HG02623 (cell line): ENCODE measurements at regions not wholly inside any gene's neighbourhood (a gene's known extent, or its start where the extent isn't known, plus 50 kb on each side); places are given as distances from the start of the nearest gene placed in this dataset.

Experiments
- ATAC-seq: cut with Tn5 transposase; IDR thresholded peaks from one replicate; pipeline ENCODE4 v1.9.1; 2021; ENCODE audit warnings: moderate library complexity; ENCODE audit not compliant: unreplicated experiment

- no peak for ATAC-seq
These were observed 455.4 kb downstream of the EBF1 start for GRCh38 chr5:158644301-158644700.

DNA sequence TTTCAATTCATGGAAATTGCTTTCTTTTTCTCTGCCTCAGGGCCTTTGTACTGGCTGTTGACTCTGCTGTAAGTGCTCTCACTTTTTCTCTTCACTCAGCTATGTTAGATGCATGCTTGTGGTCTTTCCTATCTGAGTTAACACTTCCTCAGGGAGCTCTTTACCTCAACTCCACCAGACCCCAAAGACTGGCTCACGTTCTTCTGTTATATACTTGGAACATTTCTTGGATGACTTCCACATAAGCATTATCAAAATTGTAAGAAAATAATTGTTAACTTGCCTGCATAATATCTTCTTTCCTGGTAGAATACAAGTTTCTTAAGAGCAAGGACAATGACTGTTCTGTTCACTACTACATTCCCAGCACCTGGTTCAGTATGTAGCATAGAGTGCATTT is 455.9 kb downstream of the EBF1 start:
- no peak for ATAC-seq

DNA sequence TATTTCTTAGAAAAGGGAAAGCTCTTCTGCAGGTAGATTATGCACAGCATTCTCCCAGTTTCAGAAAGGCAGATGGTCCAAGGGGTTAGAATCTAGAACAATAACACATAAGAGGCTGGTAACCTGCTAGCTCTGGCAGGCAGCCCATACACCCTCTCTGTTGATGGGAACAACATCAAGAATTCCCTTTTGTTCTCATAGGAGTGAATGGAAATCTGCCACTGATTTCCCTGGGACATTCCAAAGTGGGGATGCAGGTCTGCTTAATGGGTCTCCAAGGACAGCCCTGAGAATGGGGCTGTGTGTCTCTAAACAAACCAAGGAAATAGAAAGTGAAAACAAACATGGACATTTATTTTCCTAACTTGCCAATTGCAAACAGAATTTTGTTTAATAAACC is 456.8 kb downstream of the EBF1 start:
- ATAC-seq: no peak

DNA sequence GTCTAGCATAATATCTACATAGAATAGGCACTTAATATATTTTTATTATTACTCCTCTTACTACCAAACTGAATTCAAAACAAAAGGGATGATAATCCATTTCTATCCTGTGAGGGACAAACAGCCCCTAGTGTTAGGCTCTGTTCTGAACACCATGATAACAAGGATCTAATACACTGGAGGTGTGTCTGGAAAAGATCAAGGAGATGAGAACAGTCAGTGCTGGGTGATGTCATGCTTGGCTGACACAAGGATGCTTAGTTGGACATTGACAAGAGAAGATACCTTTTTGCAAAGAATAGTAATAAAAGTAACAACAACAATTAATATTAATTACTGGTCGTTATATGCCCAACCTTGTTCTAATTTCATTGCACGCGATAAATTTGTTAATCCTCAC is 458.7 kb downstream of the EBF1 start:
- no peak for ATAC-seq

GRCh38 chr5:158640593-158640980 is 459.1 kb downstream of the EBF1 start:
- no peak for ATAC-seq

GRCh38 chr5:158639881-158640592 is 459.7 kb downstream of the EBF1 start:
- no peak for ATAC-seq

DNA sequence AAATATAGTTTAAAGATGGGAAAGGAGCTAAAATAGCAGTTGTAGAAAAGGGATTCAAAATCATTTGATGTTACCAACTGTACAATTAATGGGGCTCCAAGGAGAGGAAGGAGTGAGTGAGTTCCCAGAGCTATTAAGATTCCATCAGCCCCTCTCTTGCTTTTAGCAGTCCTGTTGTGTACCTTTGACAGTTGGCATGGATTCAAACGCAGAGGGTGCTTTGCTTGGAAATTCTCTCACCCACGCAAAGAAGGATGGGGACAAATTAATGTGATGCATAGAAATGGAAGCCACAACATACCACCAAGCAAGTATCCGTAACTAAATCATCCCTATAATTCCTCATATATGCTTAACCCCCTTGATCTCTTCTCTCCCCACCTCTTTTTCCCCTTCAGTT is 461.3 kb downstream of the EBF1 start:
- ATAC-seq: no peak

- no peak for ATAC-seq
These were observed 462.7 kb downstream of the EBF1 start for GRCh38 chr5:158637039-158637438.

GRCh38 chr5:158635565-158635964 is 464.2 kb downstream of the EBF1 start:
- ATAC-seq: no peak

- ATAC-seq: no peak
These were observed 465.0 kb downstream of the EBF1 start for GRCh38 chr5:158634714-158635113.

GRCh38 chr5:158629591-158630312 is 470.0 kb downstream of the EBF1 start:
- ATAC-seq: no peak

- ATAC-seq: no peak
These were observed 473.0 kb downstream of the EBF1 start for GRCh38 chr5:158626718-158627117.

DNA sequence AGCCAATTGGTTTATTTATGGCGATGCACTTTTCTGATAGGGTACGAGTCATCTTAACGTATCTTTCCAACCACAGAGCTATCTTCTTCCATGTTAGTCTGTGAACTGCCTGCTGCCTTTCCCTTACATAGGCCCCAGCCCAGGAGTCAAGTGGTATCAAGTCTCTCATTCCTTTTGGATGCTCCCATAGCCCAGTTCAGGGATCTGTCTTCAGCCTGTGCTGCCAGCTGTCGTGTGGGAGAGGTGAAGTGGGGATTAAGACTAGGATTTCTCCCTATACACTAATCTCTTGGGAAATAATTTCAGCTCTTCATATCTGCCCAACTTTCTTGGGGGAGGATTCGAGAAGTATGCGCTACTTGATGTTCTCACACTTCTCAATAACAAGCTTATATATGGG is 475.7 kb downstream of the EBF1 start:
- ATAC-seq: no peak

DNA sequence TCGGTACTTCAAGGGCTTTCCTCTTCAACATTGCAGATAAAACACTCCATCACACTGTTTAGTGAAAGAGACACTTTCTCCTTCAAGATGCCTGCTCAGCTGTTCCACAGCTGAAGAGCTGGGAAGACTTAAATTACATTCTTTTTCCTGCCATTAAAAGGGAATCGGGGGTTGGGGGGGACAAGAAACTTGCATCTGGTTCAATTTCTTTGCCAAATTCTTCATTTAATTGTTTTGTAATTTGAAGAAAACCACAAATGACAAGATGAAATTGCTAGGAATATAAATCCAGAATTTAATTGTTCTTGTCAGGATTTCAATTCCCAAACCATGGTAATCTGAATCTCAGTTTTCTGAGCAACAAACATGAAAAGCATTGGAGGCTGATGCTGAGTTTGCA is 478.3 kb downstream of the EBF1 start:
- ATAC-seq: no peak

DNA sequence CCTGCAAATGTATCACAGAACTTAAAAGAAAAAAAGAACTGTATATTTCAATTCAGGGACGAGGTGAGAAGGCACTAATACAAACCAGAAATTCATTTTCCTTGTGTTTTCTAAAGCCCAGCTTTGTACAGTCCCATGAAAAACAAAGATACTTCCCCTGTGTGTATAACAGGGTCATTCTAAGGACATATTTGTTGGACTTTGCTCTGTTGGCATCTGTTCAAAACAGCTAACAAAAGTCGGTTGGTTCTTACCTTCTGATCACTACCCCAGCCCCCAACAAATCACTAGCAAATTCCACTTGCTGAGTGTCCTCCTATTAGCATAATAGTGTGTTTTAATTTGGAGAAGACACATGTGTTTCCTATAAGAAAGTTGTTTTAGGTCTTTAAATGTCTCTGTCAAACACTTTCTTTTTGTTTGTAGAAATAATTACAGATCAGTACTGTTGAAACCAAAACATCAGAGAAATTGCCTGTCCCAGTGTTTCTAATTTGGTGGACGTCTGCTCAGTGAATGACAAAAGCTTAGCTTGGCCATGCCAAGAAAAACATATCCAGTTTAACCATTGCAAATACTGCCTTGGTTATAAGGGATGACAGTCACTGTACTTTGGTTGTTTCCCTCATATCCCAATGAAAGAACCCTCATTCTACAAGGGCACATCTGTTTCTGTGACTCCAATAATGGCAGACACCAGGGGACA is 480.5 kb downstream of the EBF1 start:
- no peak for ATAC-seq

DNA sequence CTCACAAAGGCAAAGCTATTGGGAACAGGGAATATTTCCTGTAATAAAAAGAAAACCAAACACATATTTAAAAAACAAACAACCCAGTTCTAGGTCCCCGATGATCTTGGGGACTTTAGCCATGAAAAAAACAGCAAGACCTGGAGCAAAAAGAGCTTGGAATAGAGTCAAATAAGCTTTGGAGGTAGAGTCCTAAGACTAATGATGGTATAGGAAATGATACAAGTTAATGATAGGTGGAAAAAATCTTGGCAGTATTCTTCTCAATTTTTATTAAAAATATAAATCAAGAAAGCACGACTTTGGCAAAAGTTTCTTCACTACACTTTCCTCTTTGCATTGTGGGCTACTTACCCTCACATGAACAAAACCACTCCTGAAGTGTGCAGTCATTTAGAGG is 481.5 kb downstream of the EBF1 start:
- no peak for ATAC-seq

- ATAC-seq: no peak
These were observed 483.0 kb downstream of the EBF1 start for GRCh38 chr5:158616707-158617106.

DNA sequence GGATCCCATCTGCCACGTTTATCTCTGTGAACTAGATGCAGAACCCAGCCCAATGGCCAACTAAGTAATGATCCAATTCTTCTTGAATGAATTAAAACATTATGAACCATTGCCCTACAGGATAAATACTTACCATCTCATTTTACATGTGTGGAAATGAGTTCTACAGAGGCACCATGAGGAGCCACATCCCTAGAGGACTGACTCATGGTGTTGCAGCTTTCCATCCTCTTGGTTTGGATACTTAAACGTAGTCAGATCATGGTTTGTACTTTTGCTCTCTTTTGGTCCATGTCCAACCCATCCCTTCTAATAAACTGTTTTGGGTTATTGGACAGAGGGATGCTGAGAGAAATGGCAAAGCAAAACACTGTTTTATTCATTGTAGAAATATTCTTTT is 484.8 kb downstream of the EBF1 start:
- no peak for ATAC-seq

DNA sequence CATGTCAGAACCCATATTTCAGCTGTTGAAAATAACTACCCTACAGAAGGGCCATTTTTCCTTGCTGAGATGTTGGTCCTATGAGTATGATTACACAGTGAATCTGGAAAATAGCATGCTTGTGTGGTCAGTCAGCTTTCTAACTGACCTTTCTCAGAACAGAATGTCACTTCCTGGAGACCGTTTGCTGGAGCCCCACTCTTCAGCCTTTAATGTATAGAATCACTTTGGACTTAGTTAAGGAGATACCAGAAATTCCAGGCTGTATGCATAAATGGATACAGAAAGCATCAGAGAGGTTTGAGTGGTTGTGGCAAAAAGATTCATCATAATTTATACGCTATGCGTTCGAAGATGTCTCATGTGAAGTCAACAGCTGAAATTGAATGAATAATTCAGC is 488.1 kb downstream of the EBF1 start:
- no peak for ATAC-seq

GRCh38 chr5:158610051-158610415 is 489.7 kb downstream of the EBF1 start:
- ATAC-seq: no peak

- ATAC-seq: no peak
These were observed 490.2 kb downstream of the EBF1 start for GRCh38 chr5:158609333-158610050.

DNA sequence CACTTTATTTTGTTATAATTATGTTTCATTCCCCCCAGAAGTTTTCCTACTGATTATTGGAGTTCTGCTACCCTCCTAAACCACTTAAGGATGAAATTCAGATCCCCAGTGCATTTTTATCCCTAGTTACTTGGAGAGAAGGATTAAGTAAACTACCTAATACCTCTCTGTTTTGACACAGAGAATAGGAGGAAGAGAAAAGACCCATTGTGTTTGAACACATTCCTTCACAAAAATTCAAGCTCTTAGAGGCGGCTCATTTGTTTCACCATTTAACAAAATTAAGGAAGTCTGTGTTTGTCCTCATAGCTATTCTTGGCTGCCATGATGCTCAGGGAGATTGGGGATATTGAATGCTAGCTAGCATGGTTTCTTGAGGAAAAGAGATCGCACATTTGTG is 492.6 kb downstream of the EBF1 start:
- ATAC-seq: no peak
